ENCODE measurements at regions not wholly inside any gene's neighbourhood (a gene's known extent, or its start where the extent isn't known, plus 50 kb on each side); places are given as distances from the start of the nearest gene placed in this dataset.

DNA sequence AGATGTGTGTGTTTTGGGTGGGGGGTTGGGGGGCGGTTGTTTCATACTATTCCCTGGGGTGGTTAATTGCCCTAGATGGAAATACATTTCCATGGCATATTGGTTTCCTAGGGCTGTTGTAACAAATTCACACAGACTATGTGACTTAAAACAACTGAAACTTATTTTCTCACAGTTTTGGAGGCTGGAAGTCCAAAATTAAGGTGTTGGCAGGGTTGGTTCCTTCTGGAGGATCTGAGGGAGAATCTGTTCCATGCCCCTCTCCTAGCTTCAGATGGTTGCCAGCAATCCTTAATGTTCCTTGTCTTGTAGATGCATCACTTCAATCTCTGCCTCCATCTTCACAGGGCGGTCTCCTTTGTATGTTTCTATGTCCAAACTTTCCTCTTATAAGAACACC is 353.7 kb upstream of the ACTBL2 start:
- no peak overlapping the region for H3K27ac ChIP-seq
- DNase-seq (ENCODE audit: low spot score): no peak
- TF ChIP-seq, protein P1, sequence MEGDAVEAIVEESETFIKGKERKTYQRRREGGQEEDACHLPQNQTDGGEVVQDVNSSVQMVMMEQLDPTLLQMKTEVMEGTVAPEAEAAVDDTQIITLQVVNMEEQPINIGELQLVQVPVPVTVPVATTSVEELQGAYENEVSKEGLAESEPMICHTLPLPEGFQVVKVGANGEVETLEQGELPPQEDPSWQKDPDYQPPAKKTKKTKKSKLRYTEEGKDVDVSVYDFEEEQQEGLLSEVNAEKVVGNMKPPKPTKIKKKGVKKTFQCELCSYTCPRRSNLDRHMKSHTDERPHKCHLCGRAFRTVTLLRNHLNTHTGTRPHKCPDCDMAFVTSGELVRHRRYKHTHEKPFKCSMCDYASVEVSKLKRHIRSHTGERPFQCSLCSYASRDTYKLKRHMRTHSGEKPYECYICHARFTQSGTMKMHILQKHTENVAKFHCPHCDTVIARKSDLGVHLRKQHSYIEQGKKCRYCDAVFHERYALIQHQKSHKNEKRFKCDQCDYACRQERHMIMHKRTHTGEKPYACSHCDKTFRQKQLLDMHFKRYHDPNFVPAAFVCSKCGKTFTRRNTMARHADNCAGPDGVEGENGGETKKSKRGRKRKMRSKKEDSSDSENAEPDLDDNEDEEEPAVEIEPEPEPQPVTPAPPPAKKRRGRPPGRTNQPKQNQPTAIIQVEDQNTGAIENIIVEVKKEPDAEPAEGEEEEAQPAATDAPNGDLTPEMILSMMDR (IDR thresholded peaks at IDR 0.05): no peak
- H3K4me3 ChIP-seq: no peak overlapping the region
- no peaks in the 10 kb centered on the region for H3K36me3 ChIP-seq
- no peaks in the 10 kb centered on the region for H3K9me3 ChIP-seq
- H3K4me1 ChIP-seq (ENCODE audit: control insufficient read depth in 1 of 2, low read depth in 2 of 2): peaks cover 0 to 19% of the 10 kb centered on the region in 2 donors
- no peaks in the 10 kb centered on the region for H3K27me3 ChIP-seq (replicated peaks; ENCODE audit: insufficient read depth)
- ATAC-seq (ENCODE audit: insufficient number of reproducible peaks, low FRiP score, low read depth): no peak

DNA sequence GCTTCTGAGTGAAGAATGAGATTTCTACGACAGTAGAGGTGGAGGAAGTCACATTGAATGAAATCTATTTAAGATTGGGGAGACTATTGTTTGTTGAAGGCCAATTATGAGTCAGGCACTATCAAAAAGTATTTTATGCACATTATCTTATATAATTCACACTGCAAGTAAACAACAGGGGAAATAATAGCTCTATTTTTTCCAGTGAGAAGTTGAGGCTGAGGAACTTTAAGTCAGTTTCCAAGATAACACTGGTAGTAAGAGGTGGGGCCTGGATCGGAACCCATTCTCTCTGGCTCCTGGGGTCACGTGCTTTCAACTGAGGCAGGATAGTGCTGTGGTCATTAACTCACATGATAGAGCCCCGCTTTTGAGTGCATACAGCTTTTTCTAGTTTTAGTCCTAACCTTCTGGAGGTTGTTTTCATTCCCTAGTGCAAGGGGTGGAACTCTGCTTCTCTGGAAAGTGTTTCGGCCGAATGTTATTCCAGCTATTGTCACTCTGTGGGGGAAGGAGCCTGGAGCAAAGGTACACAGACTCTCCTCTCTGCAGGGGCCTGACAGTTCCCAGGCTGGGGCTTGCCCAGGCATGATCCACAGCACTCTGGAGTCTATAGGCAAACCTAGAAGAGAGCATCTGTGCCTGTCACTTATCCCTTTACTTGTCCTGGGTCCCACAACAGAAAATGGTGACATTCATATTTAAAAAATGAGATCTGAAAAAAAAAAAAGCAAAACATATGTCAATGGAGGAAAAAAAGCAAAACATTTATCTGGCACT is 352.4 kb upstream of the ACTBL2 start:
- ATAC-seq (ENCODE audit: insufficient number of reproducible peaks, low FRiP score, low read depth) (no peak), DNase-seq (ENCODE audit: low spot score) (no peak)
- TF ChIP-seq, protein P1 (IDR thresholded peaks at IDR 0.05): no peak
- Histone ChIP-seq H3K36me3 (no peaks in the 10 kb centered on the region), H3K27ac (no peak overlapping the region), H3K4me1 (ENCODE audit: control insufficient read depth in 1 of 2, low read depth in 2 of 2) (peaks cover 0 to 19% of the 10 kb centered on the region in 2 donors), H3K9me3 (no peaks in the 10 kb centered on the region), H3K4me3 (no peak overlapping the region), H3K27me3 (replicated peaks; ENCODE audit: insufficient read depth) (no peaks in the 10 kb centered on the region)

DNA sequence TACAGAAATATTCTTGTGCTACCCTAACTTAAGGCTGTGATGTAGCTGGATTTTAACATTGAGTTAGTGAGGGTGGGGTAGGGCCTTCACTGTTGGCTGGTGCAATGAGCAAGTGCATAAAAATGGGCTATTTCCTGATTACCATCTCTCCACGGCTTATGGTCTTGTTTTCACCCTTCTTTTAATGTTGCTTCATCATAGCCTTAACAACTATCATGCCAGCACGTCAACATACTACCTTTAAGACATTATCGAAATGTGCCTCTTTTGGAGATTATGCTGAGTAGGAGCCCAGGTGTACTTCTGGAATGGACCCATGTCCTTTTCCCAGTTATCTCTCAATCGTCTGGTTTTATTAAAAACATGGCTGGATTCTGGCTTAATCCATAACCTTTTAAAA is 350.9 kb upstream of the ACTBL2 start:
- DNase-seq (ENCODE audit: low spot score) (no peak), ATAC-seq (ENCODE audit: insufficient number of reproducible peaks, low FRiP score, low read depth) (no peak)
- Histone ChIP-seq H3K27me3 (replicated peaks; ENCODE audit: insufficient read depth) (no peaks in the 10 kb centered on the region), H3K4me3 (no peak overlapping the region), H3K9me3 (no peaks in the 10 kb centered on the region), H3K27ac (no peak overlapping the region), H3K4me1 (ENCODE audit: control insufficient read depth in 1 of 2, low read depth in 2 of 2) (peaks cover 0 to 19% of the 10 kb centered on the region in 2 donors), H3K36me3 (no peaks in the 10 kb centered on the region)
- TF ChIP-seq, protein P1 (IDR thresholded peaks at IDR 0.05): no peak

DNA sequence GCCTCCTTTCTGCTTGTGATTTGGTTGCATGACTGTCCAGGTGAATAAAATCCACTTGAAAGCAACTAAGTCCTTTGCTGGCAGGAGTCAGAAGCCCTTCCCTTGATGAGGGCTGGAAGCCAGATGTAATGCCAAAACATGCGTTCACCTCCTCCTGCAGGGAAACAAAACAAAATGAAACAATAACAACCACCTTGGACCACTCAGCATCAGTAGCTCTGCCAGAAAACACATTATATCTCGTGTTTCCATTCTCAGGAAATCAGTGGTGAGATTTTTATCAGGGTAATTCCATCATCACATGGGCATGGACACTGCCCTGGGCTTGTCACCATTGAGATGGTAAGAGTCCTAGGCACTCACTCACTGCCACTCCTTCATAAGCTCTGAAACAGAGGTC is 350.3 kb upstream of the ACTBL2 start:
- DNase-seq (ENCODE audit: low spot score): no peak
- Histone ChIP-seq H3K4me3 (no peak overlapping the region), H3K4me1 (ENCODE audit: control insufficient read depth in 1 of 2, low read depth in 2 of 2) (peaks cover 0 to 19% of the 10 kb centered on the region in 2 donors), H3K27ac (no peak overlapping the region), H3K36me3 (no peaks in the 10 kb centered on the region), H3K9me3 (no peaks in the 10 kb centered on the region), H3K27me3 (replicated peaks; ENCODE audit: insufficient read depth) (no peaks in the 10 kb centered on the region)
- TF ChIP-seq, protein P1 (IDR thresholded peaks at IDR 0.05): no peak
- no peak for ATAC-seq (ENCODE audit: insufficient number of reproducible peaks, low FRiP score, low read depth)

DNA sequence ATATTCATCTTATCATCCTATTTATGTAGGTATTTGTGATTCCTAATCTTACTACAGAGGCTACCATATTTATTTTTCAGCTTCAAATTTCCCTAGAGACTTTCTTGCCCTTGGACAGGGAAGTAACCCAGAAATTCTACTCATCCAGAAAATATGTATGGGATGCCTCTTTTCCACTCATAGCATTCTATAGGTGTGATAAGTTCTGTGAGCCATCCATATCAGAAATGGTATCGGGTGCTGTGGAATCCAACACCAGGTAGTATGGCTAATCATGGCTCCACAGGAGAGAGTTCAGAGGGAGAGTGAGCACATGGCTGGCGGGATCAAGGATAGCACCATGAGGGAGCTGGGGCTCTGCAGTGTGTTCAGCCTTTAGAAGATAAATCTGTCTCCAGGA is 349.3 kb upstream of the ACTBL2 start:
- H3K27me3 ChIP-seq (replicated peaks; ENCODE audit: insufficient read depth): no peaks in the 10 kb centered on the region
- no peak for ATAC-seq (ENCODE audit: insufficient number of reproducible peaks, low FRiP score, low read depth)

More for the DNA sequence above, 349.3 kb upstream of the ACTBL2 start:
- no peaks in the 10 kb centered on the region for H3K9me3 ChIP-seq
- TF ChIP-seq, protein P1 (IDR thresholded peaks at IDR 0.05): no peak
- H3K4me3 ChIP-seq: no peak overlapping the region
- no peak for DNase-seq (ENCODE audit: low spot score)
- H3K36me3 ChIP-seq: no peaks in the 10 kb centered on the region
- H3K4me1 ChIP-seq (ENCODE audit: control insufficient read depth in 1 of 2, low read depth in 2 of 2): peaks cover 0 to 19% of the 10 kb centered on the region in 2 donors
- no peak overlapping the region for H3K27ac ChIP-seq
